H1 (cell line): ENCODE measurements at regions not wholly inside any gene's neighbourhood (a gene's known extent, or its start where the extent isn't known, plus 50 kb on each side); places are given as distances from the start of the nearest gene placed in this dataset.

Experiments
- CTCF ChIA-PET: fragments of 300-600 bp; sonication (Branson Sonifier 250); formaldehyde crosslinking; loops from one replicate; lab custom pipeline; 2021; ENCODE audit not compliant: partially characterized antibody; lab: Charles Lee
- POLR2A ChIA-PET: fragments of 300-600 bp; sonication (Branson Sonifier 250); formaldehyde crosslinking; loops from one replicate; lab custom pipeline; 2021; ENCODE audit warnings: inconsistent platforms; ENCODE audit not compliant: partially characterized antibody; lab: Charles Lee
- DNase-seq, 2 experiments: peaks; one replicate each; pipeline versions ENCODE4 v3.0.0 to v3.0.0-alpha.2; 2010 to 2022; ENCODE audit warnings: low spot score in 2 of 2, low read depth in 1 of 2, mixed read lengths in 1 of 2
- FAIRE-seq: peaks from 2 replicates; lab custom pipeline; 2011; peaks lifted over from hg19 to GRCh38; lab: Jason Lieb, UNC
- H2AFZ ChIP-seq: 2 replicates; pipeline ENCODE4 v1.8.1; 2012; ENCODE audit warnings: low read length, inconsistent platforms
- H2AK5ac ChIP-seq: 2 replicates; pipeline ENCODE4 v1.6.1; 2013; ENCODE audit warnings: low read depth, low read length
- H2BK120ac ChIP-seq: replicated peaks from 2 replicates; pipeline ENCODE3; 2013; ENCODE audit warnings: low read depth, low read length, inconsistent platforms
- H2BK12ac ChIP-seq: 2 replicates; pipeline ENCODE4 v1.6.1; 2013; ENCODE audit warnings: low read depth, low read length
- H2BK15ac ChIP-seq: 2 replicates; pipeline ENCODE4 v1.6.1; 2013; ENCODE audit warnings: low read length
- H2BK20ac ChIP-seq: 2 replicates; pipeline ENCODE4 v1.6.1; 2013; ENCODE audit warnings: low read length
- H2BK5ac ChIP-seq: 2 replicates; pipeline ENCODE4 v1.6.1; 2013; ENCODE audit warnings: low read depth, low read length
- H3K14ac ChIP-seq: 2 replicates; pipeline ENCODE4 v1.6.1; 2013; ENCODE audit warnings: inconsistent platforms; ENCODE audit not compliant: insufficient read length
- H3K18ac ChIP-seq: 2 replicates; pipeline ENCODE4 v1.6.1; 2013; ENCODE audit warnings: low read length; ENCODE audit errors: extremely low read depth
- H3K23ac ChIP-seq: 2 replicates; pipeline ENCODE4 v1.6.1; 2013; ENCODE audit warnings: inconsistent platforms; ENCODE audit not compliant: insufficient read length
- H3K23me2 ChIP-seq: 2 replicates; pipeline ENCODE4 v1.6.1; 2013; ENCODE audit warnings: low read depth, low read length
- H3K27ac ChIP-seq: 2 replicates; pipeline ENCODE4 v1.6.1; 2011; ENCODE audit warnings: low read depth, low read length, inconsistent platforms
- H3K27me3 ChIP-seq, 4 experiments: replicated peaks in 1 of 4; 1 replicate in 1 of 4; 2 replicates in 3 of 4; pipeline versions ENCODE4 v1.6.1 to v1.8.1; 2011 to 2013; ENCODE audit warnings: low read length in 3 of 4, mild to moderate bottlenecking in 3 of 4, inconsistent platforms in 2 of 4, mixed read lengths in 2 of 4, moderate library complexity in 1 of 4; ENCODE audit not compliant: control insufficient read depth in 3 of 4, insufficient read depth in 3 of 4; ENCODE audit errors: extremely low read depth in 1 of 4
- H3K36me3 ChIP-seq, 4 experiments: 2 replicates each; pipeline versions ENCODE4 v1.6.1 to v1.8.1; 2011 to 2013; ENCODE audit warnings: mild to moderate bottlenecking in 4 of 4, low read length in 3 of 4, moderate library complexity in 2 of 4, control low read depth in 1 of 4, inconsistent platforms in 1 of 4; ENCODE audit not compliant: insufficient read depth in 4 of 4, control insufficient read depth in 2 of 4
- H3K4ac ChIP-seq: replicated peaks from 2 replicates; pipeline ENCODE3; 2013; ENCODE audit warnings: low read length, low read depth, mixed read lengths, inconsistent platforms; ENCODE audit not compliant: insufficient read length
- H3K4me1 ChIP-seq, 4 experiments: replicated peaks in 1 of 4; 1 replicate in 1 of 4; 2 replicates in 3 of 4; pipeline versions ENCODE4 v1.6.1 to v1.8.1; 2011 to 2013; ENCODE audit warnings: low read length in 3 of 4, inconsistent platforms in 2 of 4, mixed read lengths in 1 of 4; ENCODE audit not compliant: insufficient read depth in 4 of 4, control insufficient read depth in 3 of 4
- H3K4me2 ChIP-seq, 2 experiments: 2 replicates each; pipeline versions ENCODE4 v1.6.1 to v1.8.1; 2011 to 2013; ENCODE audit warnings: low read depth in 2 of 2, low read length in 2 of 2, control low read depth in 1 of 2, inconsistent platforms in 1 of 2, mild to moderate bottlenecking in 1 of 2; ENCODE audit not compliant: insufficient read depth in 1 of 2
- H3K4me3 ChIP-seq, 4 experiments: fragments of 200-600, 300-600 bp in 1 of 4; sonication (generic), shearing (Covaris generic), sonication (Bioruptor Twin) in 1 of 4; 2 replicates each; pipeline versions ENCODE4 v1.5.1 to v1.8.1; 2011 to 2016; ENCODE audit warnings: low read length in 4 of 4, low read depth in 3 of 4, control low read depth in 2 of 4, inconsistent platforms in 2 of 4, mild to moderate bottlenecking in 2 of 4, mixed read lengths in 1 of 4, moderate library complexity in 1 of 4; ENCODE audit not compliant: insufficient read depth in 2 of 4; ENCODE audit errors: extremely low read depth in 1 of 4
- H3K56ac ChIP-seq: replicated peaks from 2 replicates; pipeline ENCODE3; 2013; ENCODE audit warnings: low read depth, mild to moderate bottlenecking, mixed read lengths, low read length, inconsistent platforms; ENCODE audit not compliant: insufficient read length
- H3K79me1 ChIP-seq: 2 replicates; pipeline ENCODE4 v1.6.1; 2013; ENCODE audit warnings: low read depth, low read length, control low read depth
- H3K79me2 ChIP-seq, 2 experiments: 2 replicates each; pipeline versions ENCODE4 v1.6.1 to v1.8.1; 2012 to 2013; ENCODE audit warnings: low read length in 2 of 2, mild to moderate bottlenecking in 2 of 2, inconsistent platforms in 1 of 2; ENCODE audit not compliant: insufficient read depth in 2 of 2, control insufficient read depth in 1 of 2
- H3K9ac ChIP-seq, 4 experiments: replicated peaks in 1 of 4; 1 replicate in 1 of 4; 2 replicates in 3 of 4; pipeline versions ENCODE4 v1.6.1 to v1.8.1; 2011 to 2013; ENCODE audit warnings: low read depth in 3 of 4, low read length in 3 of 4, control low read depth in 2 of 4, mild to moderate bottlenecking in 2 of 4, moderate library complexity in 2 of 4, inconsistent platforms in 1 of 4; ENCODE audit errors: extremely low read depth in 1 of 4
- H3K9me3 ChIP-seq, 2 experiments: 2 replicates each; pipeline versions ENCODE4 v1.6.1 to v1.8.1; 2012 to 2013; ENCODE audit warnings: mild to moderate bottlenecking in 2 of 2, moderate library complexity in 2 of 2, control low read depth in 1 of 2, inconsistent platforms in 1 of 2, low read depth in 1 of 2, low read length in 1 of 2, mixed read lengths in 1 of 2; ENCODE audit not compliant: insufficient read depth in 2 of 2
- H4K20me1 ChIP-seq, 2 experiments: replicated peaks in 1 of 2; 2 replicates each; pipeline versions ENCODE3 to v1.8.1; 2011 to 2013; ENCODE audit warnings: inconsistent platforms in 2 of 2, low read length in 2 of 2, mild to moderate bottlenecking in 1 of 2; ENCODE audit not compliant: insufficient read depth in 2 of 2, control insufficient read depth in 1 of 2
- H4K5ac ChIP-seq: 2 replicates; pipeline ENCODE4 v1.6.1; 2013; ENCODE audit warnings: low read length, low read depth, mixed read lengths, inconsistent platforms; ENCODE audit not compliant: insufficient read length
- H4K8ac ChIP-seq: 2 replicates; pipeline ENCODE4 v1.8.0; 2013; ENCODE audit warnings: mild to moderate bottlenecking, moderate library complexity, low read length, inconsistent platforms; ENCODE audit not compliant: insufficient read depth; ENCODE audit errors: extremely low read depth
- H4K91ac ChIP-seq: replicated peaks from 2 replicates; pipeline ENCODE3; 2013; ENCODE audit warnings: low read length, mixed read lengths, inconsistent platforms; ENCODE audit not compliant: insufficient read length
- CHD1 ChIP-seq: IDR thresholded peaks from 2 replicates; pipeline ENCODE4 v1.6.1; 2012; ENCODE audit warnings: low read depth, low read length, improper control_type of control experiment
- RAD21 ChIP-seq, 2 experiments: IDR thresholded peaks in 1 of 2; conservative IDR thresholded peaks in 1 of 2; 2 replicates each; pipeline ENCODE4 v1.6.1; 2011; ENCODE audit warnings: low read depth in 2 of 2, low read length in 2 of 2, improper control_type of control experiment in 1 of 2, inconsistent platforms in 1 of 2, mild to moderate bottlenecking in 1 of 2, moderate library complexity in 1 of 2
- RNF2 ChIP-seq: fragments of 200-900, 300-1000 bp; sonication (generic); IDR thresholded peaks from 2 replicates; pipeline ENCODE4 v1.7.1; 2016; ENCODE audit warnings: borderline replicate concordance, low read depth, mild to moderate bottlenecking, antibody characterized with exemption, low read length; ENCODE audit not compliant: poor library complexity, severe bottlenecking; ENCODE audit errors: missing control alignments
- WGBS, 2 experiments: shearing (Covaris generic) in 1 of 2; methylation state at CpG; one replicate each; pipeline versions ENCODE4 v1.1.6 to v1.1.7; 2013 to 2015; ENCODE audit warnings: low lambda C conversion rate in 2 of 2, mixed read lengths in 2 of 2, inconsistent platforms in 1 of 2, low coverage in 1 of 2, missing lambda C conversion rate in 1 of 2; ENCODE audit not compliant: insufficient replicate concordance in 2 of 2, insufficient coverage in 1 of 2, insufficient read length in 1 of 2; ENCODE audit errors: extremely low coverage in 1 of 2, missing lambda C conversion rate in 1 of 2; 5-methylcytosine and 5-hydroxymethylcytosine counted together

GRCh38 chr10:78800006-78800405 lies 268.8 kb upstream of the ZMIZ1 start:
- no peak overlapping the region for H2BK12ac ChIP-seq
- H3K9me3 ChIP-seq = no peaks in the 10 kb centered on the region
- no peak for DNase-seq
- no peak overlapping the region for H3K14ac ChIP-seq
- no peak overlapping the region for H4K8ac ChIP-seq
- no peak overlapping the region for H2BK20ac ChIP-seq
- H3K4me1 ChIP-seq = peaks cover 0 to 2% (median 0%) of the 10 kb centered on the region in 4 experiments; a peak in 1 of 7 replicates
- TF ChIP-seq RAD21 (IDR thresholded peaks at IDR 0.05 in 1 of 2, conservative IDR thresholded peaks at IDR 0.05 in 1 of 2; ENCODE audit: low read depth in 2 of 2, low read length in 2 of 2) (no peak), CHD1 (no peak), RNF2 (no peak)
- TF ChIP-seq, all 59 proteins: peak for 0
- CTCF ChIA-PET = no interaction called here
- H2BK15ac ChIP-seq = no peak overlapping the region
- no peak overlapping the region for H4K91ac ChIP-seq
- no peaks in the 10 kb centered on the region for H3K36me3 ChIP-seq
- H3K9ac ChIP-seq = no peak overlapping the region
- H2AFZ ChIP-seq = no peak overlapping the region
- no peak overlapping the region for H3K23ac ChIP-seq
- no peak overlapping the region for H3K27ac ChIP-seq
- no peak overlapping the region for H3K18ac ChIP-seq
- no peak for FAIRE-seq
- no peaks in the 10 kb centered on the region for H3K79me2 ChIP-seq
- H3K4me3 ChIP-seq = no peak overlapping the region
- POLR2A ChIA-PET = no interaction called here
- H3K56ac ChIP-seq = no peak overlapping the region
- H4K20me1 ChIP-seq = no peaks in the 10 kb centered on the region
- no peak overlapping the region for H4K5ac ChIP-seq
- no peak overlapping the region for H2BK5ac ChIP-seq
- H3K79me1 ChIP-seq = no peaks in the 10 kb centered on the region
- no peak overlapping the region for H2AK5ac ChIP-seq
- no peaks in the 10 kb centered on the region for H3K23me2 ChIP-seq
- H2BK120ac ChIP-seq = no peak overlapping the region
- no peak overlapping the region for H3K4me2 ChIP-seq
- H3K27me3 ChIP-seq = no peaks in the 10 kb centered on the region
- WGBS, 2 experiments = 89% methylated on average over 5 of the region's 5 CpGs; no CpG with 5 or more reads in 1 of the 2 experiments
- no peak overlapping the region for H3K4ac ChIP-seq
